HCT116 (cell line): ENCODE measurements at regions not wholly inside any gene's neighbourhood (a gene's known extent, or its start where the extent isn't known, plus 50 kb on each side); places are given as distances from the start of the nearest gene placed in this dataset.

Source experiments
- ATAC-seq: fragments of 200-7000 bp; cut with Tn5 transposase; 2 replicates; pipeline ENCODE4 v1.9.1; 2020; ENCODE audit warnings: mild to moderate bottlenecking, moderate library complexity
- BruUV-seq: library from RNA; stranded (reverse); fragments of 400-500 nt; replicated peaks from 2 replicates; lab custom pipeline; 2021; lab: Mats Ljungman, UMichigan
- CTCF ChIA-PET: fragments of 300-600 bp; sonication (Branson Sonifier 250); formaldehyde crosslinking; loops from one replicate; lab custom pipeline; 2021; ENCODE audit warnings: antibody characterized with exemption; lab: Charles Lee
- POLR2A ChIA-PET: fragments of 300-600, 350-600 bp; sonication (Branson Sonifier 250); formaldehyde crosslinking; loops from one replicate; lab custom pipeline; 2021; ENCODE audit warnings: antibody characterized with exemption; lab: Charles Lee
- RAD21 ChIA-PET, 2 experiments: fragments of 300-600 bp; sonication (Branson Sonifier 250); formaldehyde crosslinking; loops; one replicate each; lab custom pipeline; 2023; ENCODE audit warnings: low total read pairs in 2 of 2; ENCODE audit not compliant: uncharacterized antibody in 2 of 2, unreplicated experiment in 2 of 2, low non-redundant PET in 1 of 2; lab: Charles Lee
- DNase-seq: peaks from one replicate; pipeline ENCODE4 v3.0.0-alpha.2; 2010; ENCODE audit warnings: low read depth, low spot score
- H2AFZ ChIP-seq: fragments of 200-600 bp; shearing (Covaris generic), sonication (generic); 2 replicates; pipeline ENCODE4 v1.6.1; 2017; ENCODE audit warnings: low read depth, mixed run types, mixed read lengths, antibody characterized with exemption, low read length; ENCODE audit not compliant: poor library complexity, severe bottlenecking
- H3K27ac ChIP-seq: 2 replicates; pipeline ENCODE4 v1.5.1; 2012; ENCODE audit warnings: low read depth, low read length
- H3K27me3 ChIP-seq: fragments of 200-600 bp; sonication (generic); 2 replicates; pipeline ENCODE4 v1.6.1; 2016; ENCODE audit warnings: mixed run types, low read length, mixed read lengths; ENCODE audit not compliant: insufficient read depth
- H3K36me3 ChIP-seq, 2 experiments: fragments of 200-500 bp in 1 of 2; fragments of 200-600 bp in 1 of 2; sonication (Bioruptor generic) in 1 of 2; sonication (generic) in 1 of 2; 2 replicates each; pipeline versions ENCODE4 v1.5.1 to v1.6.1; 2014 to 2016; ENCODE audit warnings: low read length in 2 of 2, inconsistent platforms in 1 of 2, mixed read lengths in 1 of 2, mixed run types in 1 of 2; ENCODE audit not compliant: insufficient read depth in 2 of 2, control insufficient read depth in 1 of 2
- H3K4me1 ChIP-seq, 2 experiments: fragments of 200-600 bp in 1 of 2; sonication (generic) in 1 of 2; 2 replicates each; pipeline versions ENCODE4 v1.5.1 to v1.6.1; 2012 to 2017; ENCODE audit warnings: low read length in 2 of 2, inconsistent platforms in 1 of 2, mild to moderate bottlenecking in 1 of 2, mixed read lengths in 1 of 2, mixed run types in 1 of 2, moderate library complexity in 1 of 2; ENCODE audit not compliant: insufficient read depth in 2 of 2, control insufficient read depth in 1 of 2
- H3K4me2 ChIP-seq: fragments of 200-600 bp; sonication (generic); 2 replicates; pipeline ENCODE4 v1.6.1; 2017; ENCODE audit warnings: mixed run types, low read length, mixed read lengths
- H3K4me3 ChIP-seq, 2 experiments: fragments of 200-600 bp in 1 of 2; sonication (generic) in 1 of 2; replicated peaks in 1 of 2; 2 replicates each; pipeline ENCODE4 v1.5.1; 2011 to 2016; ENCODE audit warnings: low read length in 2 of 2, control low read depth in 1 of 2, low read depth in 1 of 2, mild to moderate bottlenecking in 1 of 2, mixed read lengths in 1 of 2, mixed run types in 1 of 2
- H3K79me2 ChIP-seq: fragments of 200-600 bp; sonication (generic); 2 replicates; pipeline ENCODE4 v1.6.1; 2017; ENCODE audit warnings: mild to moderate bottlenecking, mixed run types, low read length, moderate library complexity, mixed read lengths; ENCODE audit not compliant: insufficient read depth
- H3K9ac ChIP-seq: fragments of 200-600 bp; sonication (generic); 2 replicates; pipeline ENCODE4 v1.6.1; 2016; ENCODE audit warnings: low read length, mixed read lengths
- H3K9me2 ChIP-seq: fragments of 200-600 bp; sonication (generic), shearing (Covaris generic); 2 replicates; pipeline ENCODE4 v1.6.1; 2017; ENCODE audit warnings: mixed run types, mild to moderate bottlenecking, moderate library complexity; ENCODE audit not compliant: insufficient read depth
- H3K9me3 ChIP-seq, 2 experiments: fragments of 200-500 bp in 1 of 2; fragments of 200-600 bp in 1 of 2; sonication (Bioruptor generic) in 1 of 2; sonication (generic) in 1 of 2; 2 replicates each; pipeline ENCODE4 v1.6.1; 2014 to 2017; ENCODE audit warnings: low read length in 2 of 2, mixed read lengths in 2 of 2, inconsistent platforms in 1 of 2, low read depth in 1 of 2, mild to moderate bottlenecking in 1 of 2, mixed run types in 1 of 2, moderate library complexity in 1 of 2; ENCODE audit not compliant: control insufficient read depth in 1 of 2, insufficient read depth in 1 of 2
- H4K20me1 ChIP-seq: fragments of 200-600 bp; sonication (generic), shearing (Covaris generic); 2 replicates; pipeline ENCODE4 v1.6.1; 2017; ENCODE audit warnings: mixed run types, mild to moderate bottlenecking, moderate library complexity; ENCODE audit not compliant: insufficient read depth
- CBX3 ChIP-seq: IDR thresholded peaks from 2 replicates; pipeline ENCODE4 v1.6.1; 2012; ENCODE audit warnings: low read depth
- POLR2A ChIP-seq: IDR thresholded peaks from 2 replicates; pipeline ENCODE4 v1.7.0; 2011; ENCODE audit warnings: borderline replicate concordance; ENCODE audit not compliant: insufficient read depth, insufficient read length; ENCODE audit errors: extremely low read depth
- POLR2AphosphoS5 ChIP-seq: IDR thresholded peaks from 2 replicates; pipeline ENCODE4 v1.6.1; 2011; ENCODE audit warnings: mild to moderate bottlenecking, low read depth, low read length, moderate library complexity
- SRF ChIP-seq: IDR thresholded peaks from 2 replicates; pipeline ENCODE4 v1.6.1; 2012; ENCODE audit warnings: low read depth
- TCF7L2 ChIP-seq: IDR thresholded peaks from 2 replicates; pipeline ENCODE4 v1.7.0; 2011; ENCODE audit warnings: borderline replicate concordance, inconsistent platforms; ENCODE audit not compliant: insufficient read depth, insufficient read length; ENCODE audit errors: extremely low read depth
- ZFX ChIP-seq: fragments of 450-650 bp; IDR thresholded peaks from 2 replicates; pipeline ENCODE4 v1.6.1; 2017
- ZNF274 ChIP-seq: fragments of 200-500 bp; sonication (Bioruptor generic); IDR thresholded peaks from 2 replicates; pipeline ENCODE4 v1.6.1; 2014; ENCODE audit warnings: mild to moderate bottlenecking, low read depth, low read length, inconsistent platforms
- intact Hi-C: fragments of 100-400 bp; cut with micrococcal nuclease; formaldehyde crosslinking; loops from 2 replicates; pipeline ENCODE4 v1.10.0; 2022
- TF ChIP-seq, protein P1 (sequence below): IDR thresholded peaks from 2 replicates; pipeline ENCODE4 v1.6.1; 2011; ENCODE audit warnings: mild to moderate bottlenecking, low read length, moderate library complexity; ENCODE audit not compliant: insufficient replicate concordance; ENCODE audit errors: extremely low read depth

DNA sequence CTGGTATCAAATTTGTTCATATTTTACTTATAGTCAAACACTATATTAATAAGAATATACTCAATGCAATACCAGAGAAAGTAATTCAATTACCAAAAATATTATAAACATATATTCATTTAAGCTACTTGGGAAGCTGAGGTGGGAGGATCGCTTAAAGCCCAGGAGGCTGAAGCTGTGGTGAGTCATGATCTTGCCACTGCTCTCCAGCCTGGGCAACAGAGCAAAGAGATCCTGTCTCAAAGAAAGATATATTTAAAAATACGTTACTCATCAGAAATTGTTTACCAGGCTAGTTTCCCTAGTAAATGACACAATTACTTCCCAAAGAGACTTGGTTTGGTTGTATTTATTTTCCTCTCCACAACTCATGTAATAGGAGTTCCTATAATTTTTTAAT is 433.6 kb downstream of the GASK1B start:
- no peaks in the 10 kb centered on the region for H3K9me2 ChIP-seq
- no peak overlapping the region for H3K27ac ChIP-seq
- no peaks in the 10 kb centered on the region for H3K79me2 ChIP-seq
- H3K4me1 ChIP-seq, result no peaks in the 10 kb centered on the region
- H4K20me1 ChIP-seq, result no peaks in the 10 kb centered on the region; the same call in 1 of the 2 replicates
- ChIA-PET CTCF (no interaction called here), POLR2A (no interaction called here), RAD21 (no interaction called here)
- no peak for ATAC-seq
- BruUV-seq, result no TSS peak
- intact Hi-C loops, result no loop called here
- peak overlapping the region; percentile 79 for H2AFZ ChIP-seq
- DNase-seq, result no peak
- H3K9me3 ChIP-seq, result no peaks in the 10 kb centered on the region
- H3K4me2 ChIP-seq, result no peak overlapping the region
- H3K36me3 ChIP-seq, result no peaks in the 10 kb centered on the region
- no peaks in the 10 kb centered on the region for H3K27me3 ChIP-seq
- no peak overlapping the region for H3K9ac ChIP-seq
- no peak overlapping the region for H3K4me3 ChIP-seq
- TF ChIP-seq CBX3, result no peak

- H3K9ac ChIP-seq, result no peak overlapping the region
Observed at GRCh38 chr4:157728215-157728614, 444.6 kb downstream of the GASK1B start.

GRCh38 chr4:157727163-157727562 is 445.7 kb downstream of the GASK1B start:
- ChIA-PET CTCF (no interaction called here), RAD21 (no interaction called here), POLR2A (no interaction called here)
- Histone ChIP-seq H3K9ac (no peak overlapping the region), H3K9me2 (no peaks in the 10 kb centered on the region), H4K20me1 (no peaks in the 10 kb centered on the region; the same call in 1 of the 2 replicates), H3K4me1 (no peaks in the 10 kb centered on the region), H3K9me3 (no peaks in the 10 kb centered on the region), H3K27me3 (no peaks in the 10 kb centered on the region), H3K36me3 (no peaks in the 10 kb centered on the region), H3K27ac (no peak overlapping the region), H2AFZ (no peak overlapping the region), H3K4me3 (no peak overlapping the region), H3K79me2 (no peaks in the 10 kb centered on the region), H3K4me2 (no peak overlapping the region)
- no TSS peak for BruUV-seq
- intact Hi-C loops, result no loop called here
- DNase-seq (no peak), ATAC-seq (no peak)
- TF ChIP-seq ZFX (no peak), POLR2AphosphoS5 (no peak), SRF (no peak), TCF7L2 (no peak), POLR2A (no peak), ZNF274 (no peak)
- TF ChIP-seq, protein P1, sequence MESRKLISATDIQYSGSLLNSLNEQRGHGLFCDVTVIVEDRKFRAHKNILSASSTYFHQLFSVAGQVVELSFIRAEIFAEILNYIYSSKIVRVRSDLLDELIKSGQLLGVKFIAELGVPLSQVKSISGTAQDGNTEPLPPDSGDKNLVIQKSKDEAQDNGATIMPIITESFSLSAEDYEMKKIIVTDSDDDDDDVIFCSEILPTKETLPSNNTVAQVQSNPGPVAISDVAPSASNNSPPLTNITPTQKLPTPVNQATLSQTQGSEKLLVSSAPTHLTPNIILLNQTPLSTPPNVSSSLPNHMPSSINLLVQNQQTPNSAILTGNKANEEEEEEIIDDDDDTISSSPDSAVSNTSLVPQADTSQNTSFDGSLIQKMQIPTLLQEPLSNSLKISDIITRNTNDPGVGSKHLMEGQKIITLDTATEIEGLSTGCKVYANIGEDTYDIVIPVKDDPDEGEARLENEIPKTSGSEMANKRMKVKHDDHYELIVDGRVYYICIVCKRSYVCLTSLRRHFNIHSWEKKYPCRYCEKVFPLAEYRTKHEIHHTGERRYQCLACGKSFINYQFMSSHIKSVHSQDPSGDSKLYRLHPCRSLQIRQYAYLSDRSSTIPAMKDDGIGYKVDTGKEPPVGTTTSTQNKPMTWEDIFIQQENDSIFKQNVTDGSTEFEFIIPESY, result no peak

More at GRCh38 chr4:157728215-157728614, 444.6 kb downstream of the GASK1B start:
- DNase-seq, result no peak
- CTCF ChIA-PET, result no interaction called here
- BruUV-seq, result no TSS peak
- Histone ChIP-seq H3K4me2 (no peak overlapping the region), H3K27me3 (no peaks in the 10 kb centered on the region), H4K20me1 (no peaks in the 10 kb centered on the region; the same call in 1 of the 2 replicates), H3K4me3 (no peak overlapping the region), H3K4me1 (no peaks in the 10 kb centered on the region), H3K9me3 (no peaks in the 10 kb centered on the region), H3K9me2 (no peaks in the 10 kb centered on the region), H3K36me3 (no peaks in the 10 kb centered on the region), H3K27ac (no peak overlapping the region), H2AFZ (no peak overlapping the region), H3K79me2 (no peaks in the 10 kb centered on the region)
- no peak for TF ChIP-seq CBX3
- RAD21 ChIA-PET, result no interaction called here
- no peak for ATAC-seq
- POLR2A ChIA-PET, result no interaction called here
- intact Hi-C loops, result no loop called here
